ENCODE measurements at regions not wholly inside any gene's neighbourhood (a gene's known extent, or its start where the extent isn't known, plus 50 kb on each side); places are given as distances from the start of the nearest gene placed in this dataset.

DNA sequence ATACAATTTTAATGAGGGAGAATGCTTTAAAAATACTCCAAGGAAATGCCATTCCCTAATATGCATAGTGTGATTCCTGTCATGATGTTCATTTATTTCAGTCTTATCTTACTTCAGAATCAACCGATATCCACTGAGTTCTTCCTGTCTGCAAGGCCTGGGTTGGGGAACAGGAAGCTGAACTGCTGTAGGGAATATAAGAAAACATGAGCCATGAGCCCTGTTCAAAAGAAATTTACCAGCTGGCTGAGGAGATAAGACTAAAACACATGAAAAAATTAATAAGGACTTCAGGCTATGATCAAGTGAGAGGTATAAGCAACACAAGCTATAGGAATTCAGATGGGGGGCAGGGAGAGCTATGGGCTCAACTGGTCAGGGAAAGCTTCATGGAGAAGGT, 184.7 kb downstream of the PLPP4 start:
- H3K4me1 ChIP-seq (ENCODE audit: control insufficient read depth in 2 of 2, insufficient read depth in 1 of 2, low read depth in 1 of 2, low read length in 2 of 2) = peaks cover 0 to 11% of the 10 kb centered on the region in 2 donors
- H4K8ac ChIP-seq (ENCODE audit: low read depth, low read length) = no peak overlapping the region
- H4K91ac ChIP-seq (ENCODE audit: low read depth, low read length, poor library complexity) = no peak overlapping the region
- no peak overlapping the region for H2BK15ac ChIP-seq (ENCODE audit: low read length)
- H2BK12ac ChIP-seq (ENCODE audit: low read length) = no peak overlapping the region
- H2AK5ac ChIP-seq (ENCODE audit: low read depth, low read length) = no peak overlapping the region
- no peak overlapping the region for H2AFZ ChIP-seq (ENCODE audit: low read length)
- no peak overlapping the region for H3K18ac ChIP-seq (ENCODE audit: low read length)
- H3K4ac ChIP-seq (ENCODE audit: low read length) = no peak overlapping the region
- no peaks in the 10 kb centered on the region for H3K36me3 ChIP-seq (replicated peaks in 1 of 2; ENCODE audit: control insufficient read depth in 2 of 2, insufficient read depth in 2 of 2, low read length in 2 of 2)
- no peaks in the 10 kb centered on the region for H3K9me3 ChIP-seq (replicated peaks in 1 of 2; ENCODE audit: control insufficient read depth in 2 of 2, insufficient read depth in 1 of 2, low read depth in 1 of 2, low read length in 2 of 2)
- DNase-seq (ENCODE audit: low spot score) = no peak
- H2BK5ac ChIP-seq (ENCODE audit: low read length) = no peak overlapping the region
- H3K14ac ChIP-seq (ENCODE audit: low read length) = no peak overlapping the region
- H3K27ac ChIP-seq (replicated peaks; ENCODE audit: low read length) = no peak overlapping the region
- no peak overlapping the region for H3K4me2 ChIP-seq (ENCODE audit: insufficient read depth, low read length, poor library complexity, severe bottlenecking)
- H3K79me1 ChIP-seq (ENCODE audit: low read depth, low read length) = no peaks in the 10 kb centered on the region
- no peak overlapping the region for H3K23ac ChIP-seq (ENCODE audit: low read depth, low read length, poor library complexity)
- no peak overlapping the region for H2BK120ac ChIP-seq (ENCODE audit: low read depth, low read length)
- no peak overlapping the region for H3K9ac ChIP-seq (ENCODE audit: low read depth, low read length, poor library complexity)
- H3K4me3 ChIP-seq (ENCODE audit: low read length in 2 of 2) = no peak overlapping the region
- H3K27me3 ChIP-seq (ENCODE audit: control insufficient read depth in 3 of 3, insufficient read depth in 3 of 3, low read depth in 1 of 3, low read length in 3 of 3) = no peaks in the 10 kb centered on the region
- no CpG with 5 or more reads among the region's 1 CpG for WGBS, 2 donors (ENCODE audit: extremely low coverage in 2 of 2, insufficient read length in 2 of 2, insufficient replicate concordance in 1 of 2)

DNA sequence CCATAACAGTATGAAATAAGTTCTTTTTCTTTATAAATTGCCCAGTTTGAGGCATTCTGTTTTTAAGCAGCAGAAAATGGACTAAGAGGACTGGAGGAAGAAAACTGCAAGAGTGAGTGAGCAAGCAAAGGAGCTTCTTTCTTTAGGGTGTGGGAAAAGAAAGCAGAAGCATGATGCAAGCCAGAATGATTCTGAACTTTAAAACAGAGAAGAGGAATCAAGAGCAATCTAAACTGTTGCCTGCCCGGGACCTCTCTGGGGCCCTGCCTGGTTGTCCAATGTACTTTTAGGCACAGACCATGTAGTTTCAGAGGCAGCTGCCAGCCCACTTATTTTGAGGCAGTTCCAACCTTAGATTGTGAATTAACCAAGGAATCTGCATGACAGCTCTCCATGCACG, 186.3 kb downstream of the PLPP4 start:
- Histone ChIP-seq H3K4me1 (ENCODE audit: control insufficient read depth in 2 of 2, insufficient read depth in 1 of 2, low read depth in 1 of 2, low read length in 2 of 2) (peaks cover 0 to 13% of the 10 kb centered on the region in 2 donors), H3K4me2 (ENCODE audit: insufficient read depth, low read length, poor library complexity, severe bottlenecking) (no peak overlapping the region), H4K91ac (ENCODE audit: low read depth, low read length, poor library complexity) (no peak overlapping the region), H3K27me3 (ENCODE audit: control insufficient read depth in 3 of 3, insufficient read depth in 3 of 3, low read depth in 1 of 3, low read length in 3 of 3) (no peaks in the 10 kb centered on the region), H2BK120ac (ENCODE audit: low read depth, low read length) (no peak overlapping the region), H3K36me3 (replicated peaks in 1 of 2; ENCODE audit: control insufficient read depth in 2 of 2, insufficient read depth in 2 of 2, low read length in 2 of 2) (no peaks in the 10 kb centered on the region), H3K4ac (ENCODE audit: low read length) (no peak overlapping the region), H4K8ac (ENCODE audit: low read depth, low read length) (no peak overlapping the region), H2BK5ac (ENCODE audit: low read length) (no peak overlapping the region), H3K9ac (ENCODE audit: low read depth, low read length, poor library complexity) (no peak overlapping the region), H3K4me3 (ENCODE audit: low read length in 2 of 2) (no peak overlapping the region), H3K18ac (ENCODE audit: low read length) (no peak overlapping the region), H3K14ac (ENCODE audit: low read length) (no peak overlapping the region), H2AFZ (ENCODE audit: low read length) (no peak overlapping the region), H2BK15ac (ENCODE audit: low read length) (no peak overlapping the region), H3K79me1 (ENCODE audit: low read depth, low read length) (no peaks in the 10 kb centered on the region), H3K23ac (ENCODE audit: low read depth, low read length, poor library complexity) (no peak overlapping the region), H2AK5ac (ENCODE audit: low read depth, low read length) (no peak overlapping the region), H3K27ac (replicated peaks; ENCODE audit: low read length) (no peak overlapping the region), H3K9me3 (replicated peaks in 1 of 2; ENCODE audit: control insufficient read depth in 2 of 2, insufficient read depth in 1 of 2, low read depth in 1 of 2, low read length in 2 of 2) (no peaks in the 10 kb centered on the region), H2BK12ac (ENCODE audit: low read length) (no peak overlapping the region)
- DNase-seq (ENCODE audit: low spot score) = no peak
- no CpG with 5 or more reads among the region's 2 CpGs for WGBS, 2 donors (ENCODE audit: extremely low coverage in 2 of 2, insufficient read length in 2 of 2, insufficient replicate concordance in 1 of 2)

DNA sequence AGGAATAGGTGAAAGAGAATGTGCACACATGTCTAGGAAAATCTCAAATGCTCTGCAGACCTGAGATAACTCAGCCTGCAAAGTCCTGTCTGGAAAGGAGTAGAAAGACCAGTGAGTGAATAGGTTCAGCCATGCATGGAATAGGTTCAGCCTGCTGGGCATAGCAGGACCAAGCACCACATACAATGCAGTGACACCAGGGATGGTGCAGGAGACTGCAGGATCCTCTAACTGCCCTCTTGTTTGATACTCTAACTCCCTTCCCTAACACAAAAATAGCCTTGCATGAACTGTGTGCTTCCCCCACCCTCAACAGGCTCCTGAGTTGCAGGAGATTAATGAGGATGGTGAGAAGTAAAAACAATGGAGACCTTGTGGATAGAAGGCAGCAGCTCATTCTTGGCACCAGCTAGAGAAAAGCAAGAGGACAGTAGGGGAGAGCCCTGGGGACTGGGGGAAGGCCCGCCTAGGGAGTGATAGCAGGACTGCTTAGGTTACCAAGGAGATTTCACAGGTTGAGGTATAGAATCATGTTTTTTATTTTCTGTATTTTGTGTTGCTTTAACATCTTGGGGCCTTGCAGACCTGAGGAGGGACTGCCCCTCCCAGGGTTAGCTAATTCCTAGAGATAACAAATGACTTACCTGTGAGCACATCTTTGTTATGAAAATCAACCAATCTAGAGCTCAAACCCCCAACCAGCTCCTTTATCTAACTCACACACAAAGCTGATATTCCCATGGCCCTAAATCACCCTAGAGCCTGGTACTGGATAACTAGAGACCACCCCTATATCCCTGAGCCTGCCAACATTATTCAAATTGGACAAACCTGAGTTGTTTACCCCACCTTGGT, 187.8 kb downstream of the PLPP4 start:
- no peak overlapping the region for H2AK5ac ChIP-seq (ENCODE audit: low read depth, low read length)
- H3K18ac ChIP-seq (ENCODE audit: low read length) = no peak overlapping the region
- H3K4me3 ChIP-seq (ENCODE audit: low read length in 2 of 2) = no peak overlapping the region
- no peaks in the 10 kb centered on the region for H3K9me3 ChIP-seq (replicated peaks in 1 of 2; ENCODE audit: control insufficient read depth in 2 of 2, insufficient read depth in 1 of 2, low read depth in 1 of 2, low read length in 2 of 2)
- no peak overlapping the region for H2BK12ac ChIP-seq (ENCODE audit: low read length)
- H2BK5ac ChIP-seq (ENCODE audit: low read length) = no peak overlapping the region
- H4K91ac ChIP-seq (ENCODE audit: low read depth, low read length, poor library complexity) = no peak overlapping the region
- no peak overlapping the region for H4K8ac ChIP-seq (ENCODE audit: low read depth, low read length)
- H3K14ac ChIP-seq (ENCODE audit: low read length) = no peak overlapping the region
- no peak overlapping the region for H2BK120ac ChIP-seq (ENCODE audit: low read depth, low read length)
- no peak overlapping the region for H3K4ac ChIP-seq (ENCODE audit: low read length)
- peak overlapping the region; percentile 0 for H3K27ac ChIP-seq (replicated peaks; ENCODE audit: low read length)
- H3K9ac ChIP-seq (ENCODE audit: low read depth, low read length, poor library complexity) = no peak overlapping the region
- H3K4me2 ChIP-seq (ENCODE audit: insufficient read depth, low read length, poor library complexity, severe bottlenecking) = no peak overlapping the region
- no peaks in the 10 kb centered on the region for H3K79me1 ChIP-seq (ENCODE audit: low read depth, low read length)
- H3K4me1 ChIP-seq (ENCODE audit: control insufficient read depth in 2 of 2, insufficient read depth in 1 of 2, low read depth in 1 of 2, low read length in 2 of 2) = peaks cover 0 to 13% of the 10 kb centered on the region in 2 donors
- no peaks in the 10 kb centered on the region for H3K36me3 ChIP-seq (replicated peaks in 1 of 2; ENCODE audit: control insufficient read depth in 2 of 2, insufficient read depth in 2 of 2, low read length in 2 of 2)
- no CpG with 5 or more reads among the region's 1 CpG for WGBS, 2 donors (ENCODE audit: extremely low coverage in 2 of 2, insufficient read length in 2 of 2, insufficient replicate concordance in 1 of 2)
- H2AFZ ChIP-seq (ENCODE audit: low read length) = no peak overlapping the region
- no peak overlapping the region for H3K23ac ChIP-seq (ENCODE audit: low read depth, low read length, poor library complexity)
- DNase-seq (ENCODE audit: low spot score) = no peak
- H2BK15ac ChIP-seq (ENCODE audit: low read length) = no peak overlapping the region
- H3K27me3 ChIP-seq (ENCODE audit: control insufficient read depth in 3 of 3, insufficient read depth in 3 of 3, low read depth in 1 of 3, low read length in 3 of 3) = no peaks in the 10 kb centered on the region

DNA sequence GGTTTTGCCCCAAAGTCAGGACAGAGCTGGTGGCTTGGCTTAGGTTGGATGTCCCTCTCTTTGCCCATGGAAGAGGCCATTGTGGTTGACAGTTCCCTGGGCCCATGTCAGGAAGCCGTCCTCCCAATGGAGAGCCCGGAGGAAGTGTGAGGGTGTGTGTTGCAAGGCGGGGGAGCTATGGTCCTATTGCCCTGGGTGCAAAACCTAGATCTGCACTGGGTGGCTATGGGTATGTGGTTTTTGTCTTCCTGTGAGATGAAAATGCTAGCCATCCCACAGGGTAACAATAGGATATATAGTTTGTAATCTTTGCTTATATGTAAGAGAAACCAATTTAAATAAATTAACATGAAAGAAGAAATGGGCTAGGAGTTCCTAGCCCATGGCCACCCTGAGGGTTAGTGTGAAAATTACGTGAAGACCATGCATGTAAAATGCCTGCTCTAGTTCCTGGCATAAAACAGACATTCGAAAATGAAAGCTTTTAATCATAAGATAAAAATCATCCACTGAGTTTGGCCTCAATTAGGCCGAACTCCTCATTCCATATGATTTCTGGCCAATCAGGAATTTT, 189.2 kb downstream of the PLPP4 start:
- H3K79me1 ChIP-seq (ENCODE audit: low read depth, low read length) = no peaks in the 10 kb centered on the region
- WGBS, 2 donors (ENCODE audit: extremely low coverage in 2 of 2, insufficient read length in 2 of 2, insufficient replicate concordance in 1 of 2) = no CpG with 5 or more reads among the region's 6 CpGs
- no peak overlapping the region for H2AFZ ChIP-seq (ENCODE audit: low read length)
- no peak overlapping the region for H2BK15ac ChIP-seq (ENCODE audit: low read length)
- no peak overlapping the region for H3K14ac ChIP-seq (ENCODE audit: low read length)
- peaks cover 0 to 10% of the 10 kb centered on the region in 2 donors for H3K4me1 ChIP-seq (ENCODE audit: control insufficient read depth in 2 of 2, insufficient read depth in 1 of 2, low read depth in 1 of 2, low read length in 2 of 2)
- no peak for DNase-seq (ENCODE audit: low spot score)
- H3K23ac ChIP-seq (ENCODE audit: low read depth, low read length, poor library complexity) = no peak overlapping the region
- no peak overlapping the region for H3K27ac ChIP-seq (replicated peaks; ENCODE audit: low read length)
- no peak overlapping the region for H2BK12ac ChIP-seq (ENCODE audit: low read length)
- H3K27me3 ChIP-seq (ENCODE audit: control insufficient read depth in 3 of 3, insufficient read depth in 3 of 3, low read depth in 1 of 3, low read length in 3 of 3) = no peaks in the 10 kb centered on the region
- H3K18ac ChIP-seq (ENCODE audit: low read length) = peak overlapping the region; percentile 61
- no peak overlapping the region for H3K4me3 ChIP-seq (ENCODE audit: low read length in 2 of 2)
- H3K4ac ChIP-seq (ENCODE audit: low read length) = no peak overlapping the region
- H2AK5ac ChIP-seq (ENCODE audit: low read depth, low read length) = no peak overlapping the region
- no peaks in the 10 kb centered on the region for H3K36me3 ChIP-seq (replicated peaks in 1 of 2; ENCODE audit: control insufficient read depth in 2 of 2, insufficient read depth in 2 of 2, low read length in 2 of 2)
- H4K8ac ChIP-seq (ENCODE audit: low read depth, low read length) = no peak overlapping the region
- H4K91ac ChIP-seq (ENCODE audit: low read depth, low read length, poor library complexity) = no peak overlapping the region
- H2BK5ac ChIP-seq (ENCODE audit: low read length) = no peak overlapping the region
- no peak overlapping the region for H2BK120ac ChIP-seq (ENCODE audit: low read depth, low read length)
- no peaks in the 10 kb centered on the region for H3K9me3 ChIP-seq (replicated peaks in 1 of 2; ENCODE audit: control insufficient read depth in 2 of 2, insufficient read depth in 1 of 2, low read depth in 1 of 2, low read length in 2 of 2)
- H3K4me2 ChIP-seq (ENCODE audit: insufficient read depth, low read length, poor library complexity, severe bottlenecking) = no peak overlapping the region
- no peak overlapping the region for H3K9ac ChIP-seq (ENCODE audit: low read depth, low read length, poor library complexity)
